ENCODE measurements at regions not wholly inside any gene's neighbourhood (a gene's known extent, or its start where the extent isn't known, plus 50 kb on each side); places are given as distances from the start of the nearest gene placed in this dataset.
A peak's percentile ranks its signal among the peaks of the same experiment; 100 is the strongest.

DNA sequence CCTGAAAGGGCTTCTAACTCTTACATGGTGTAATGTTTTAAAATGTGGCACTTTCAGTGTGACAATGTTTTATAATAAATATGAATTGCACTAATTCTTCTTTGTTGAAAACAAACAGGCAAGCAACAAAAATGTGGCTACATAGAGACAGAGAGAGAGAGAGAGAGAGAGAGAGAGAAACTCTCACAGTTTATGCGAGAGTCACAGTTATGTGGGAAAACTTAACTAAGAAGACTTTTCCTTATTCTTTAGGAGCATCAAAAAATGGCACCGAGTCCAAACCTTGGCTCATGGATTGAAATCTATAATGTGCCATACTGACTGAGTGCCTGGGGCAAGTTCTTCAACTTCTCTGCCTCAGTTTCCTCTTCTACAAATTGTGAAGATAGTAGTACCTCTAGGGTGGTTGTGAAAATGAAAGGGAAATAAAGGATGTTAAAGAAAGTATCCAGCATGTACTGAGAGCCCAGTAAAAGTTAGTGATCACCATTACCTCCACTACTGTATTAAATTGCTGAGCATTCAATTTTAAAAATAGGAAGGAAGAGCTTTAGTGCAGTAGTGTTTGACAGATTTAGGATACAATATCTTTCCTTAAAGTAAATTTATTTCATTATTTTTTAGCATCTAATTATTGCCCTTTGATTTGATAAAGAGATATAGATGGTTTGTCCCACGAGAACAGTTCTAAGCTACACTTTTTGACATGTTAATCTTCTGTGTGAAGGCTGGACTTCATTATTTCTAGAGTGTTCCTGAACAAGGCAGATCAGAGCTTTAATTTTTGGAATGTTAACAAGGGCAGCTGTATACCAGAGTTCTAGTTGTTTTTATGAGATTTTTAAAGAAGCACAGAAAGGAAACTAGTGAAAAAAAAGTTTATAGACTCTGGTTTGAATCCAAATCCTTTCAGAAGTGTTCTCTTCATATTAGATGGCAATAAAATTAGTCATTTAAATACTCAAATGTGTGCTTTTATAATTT lies 187.5 kb upstream of the ANK2 start:
- Histone ChIP-seq H3K27ac (ENCODE audit: low read depth, low read length) (no peak overlapping the region), H3K9me3 (ENCODE audit: low read depth, low read length) (no peaks in the 10 kb centered on the region), H3K36me3 (ENCODE audit: insufficient read depth, low read length) (no peaks in the 10 kb centered on the region), H3K4me2 (ENCODE audit: insufficient read depth, low read length) (no peak overlapping the region), H3K79me2 (ENCODE audit: insufficient read depth, low read length) (no peaks in the 10 kb centered on the region), H3K4me3 (ENCODE audit: insufficient read depth, low read length) (no peak overlapping the region), H3K27me3 (ENCODE audit: insufficient read depth, low read length) (no peaks in the 10 kb centered on the region), H4K20me1 (ENCODE audit: insufficient read depth, low read length) (no peaks in the 10 kb centered on the region), H2AFZ (ENCODE audit: low read length) (no peak overlapping the region), H3K4me1 (ENCODE audit: insufficient read depth, low read length) (peaks cover 7% of the 10 kb centered on the region)
- DNase-seq (ENCODE audit: insufficient read length, low spot score, missing footprints): no peak
- TF ChIP-seq, protein P1, sequence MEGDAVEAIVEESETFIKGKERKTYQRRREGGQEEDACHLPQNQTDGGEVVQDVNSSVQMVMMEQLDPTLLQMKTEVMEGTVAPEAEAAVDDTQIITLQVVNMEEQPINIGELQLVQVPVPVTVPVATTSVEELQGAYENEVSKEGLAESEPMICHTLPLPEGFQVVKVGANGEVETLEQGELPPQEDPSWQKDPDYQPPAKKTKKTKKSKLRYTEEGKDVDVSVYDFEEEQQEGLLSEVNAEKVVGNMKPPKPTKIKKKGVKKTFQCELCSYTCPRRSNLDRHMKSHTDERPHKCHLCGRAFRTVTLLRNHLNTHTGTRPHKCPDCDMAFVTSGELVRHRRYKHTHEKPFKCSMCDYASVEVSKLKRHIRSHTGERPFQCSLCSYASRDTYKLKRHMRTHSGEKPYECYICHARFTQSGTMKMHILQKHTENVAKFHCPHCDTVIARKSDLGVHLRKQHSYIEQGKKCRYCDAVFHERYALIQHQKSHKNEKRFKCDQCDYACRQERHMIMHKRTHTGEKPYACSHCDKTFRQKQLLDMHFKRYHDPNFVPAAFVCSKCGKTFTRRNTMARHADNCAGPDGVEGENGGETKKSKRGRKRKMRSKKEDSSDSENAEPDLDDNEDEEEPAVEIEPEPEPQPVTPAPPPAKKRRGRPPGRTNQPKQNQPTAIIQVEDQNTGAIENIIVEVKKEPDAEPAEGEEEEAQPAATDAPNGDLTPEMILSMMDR (IDR thresholded peaks at IDR 0.05; ENCODE audit: extremely low read depth, low read depth, low read length): no peak

- Histone ChIP-seq H4K20me1 (ENCODE audit: insufficient read depth, low read length) (no peaks in the 10 kb centered on the region), H3K4me3 (ENCODE audit: insufficient read depth, low read length) (no peak overlapping the region), H3K4me2 (ENCODE audit: insufficient read depth, low read length) (no peak overlapping the region), H3K27me3 (ENCODE audit: insufficient read depth, low read length) (no peaks in the 10 kb centered on the region), H3K79me2 (ENCODE audit: insufficient read depth, low read length) (no peaks in the 10 kb centered on the region), H3K9me3 (ENCODE audit: low read depth, low read length) (no peaks in the 10 kb centered on the region), H3K4me1 (ENCODE audit: insufficient read depth, low read length) (no peaks in the 10 kb centered on the region), H3K27ac (ENCODE audit: low read depth, low read length) (no peak overlapping the region), H2AFZ (ENCODE audit: low read length) (no peak overlapping the region), H3K36me3 (ENCODE audit: insufficient read depth, low read length) (no peaks in the 10 kb centered on the region)
- TF ChIP-seq, protein P1 (IDR thresholded peaks at IDR 0.05; ENCODE audit: extremely low read depth, low read depth, low read length): no peak
- DNase-seq (ENCODE audit: insufficient read length, low spot score, missing footprints): no peak
These were observed 184.0 kb upstream of the ANK2 start for GRCh38 chr4:112865443-112865842.

- H3K4me1 ChIP-seq (ENCODE audit: insufficient read depth, low read length): no peaks in the 10 kb centered on the region
- DNase-seq (ENCODE audit: insufficient read length, low spot score, missing footprints): no peak
- no peak overlapping the region for H3K4me2 ChIP-seq (ENCODE audit: insufficient read depth, low read length)
- H3K4me3 ChIP-seq (ENCODE audit: insufficient read depth, low read length): no peak overlapping the region
- H4K20me1 ChIP-seq (ENCODE audit: insufficient read depth, low read length): no peaks in the 10 kb centered on the region
- no peaks in the 10 kb centered on the region for H3K36me3 ChIP-seq (ENCODE audit: insufficient read depth, low read length)
- H3K27ac ChIP-seq (ENCODE audit: low read depth, low read length): no peak overlapping the region
- TF ChIP-seq, protein P1 (IDR thresholded peaks at IDR 0.05; ENCODE audit: extremely low read depth, low read depth, low read length): no peak
- no peak overlapping the region for H2AFZ ChIP-seq (ENCODE audit: low read length)
- no peaks in the 10 kb centered on the region for H3K9me3 ChIP-seq (ENCODE audit: low read depth, low read length)
- no peaks in the 10 kb centered on the region for H3K79me2 ChIP-seq (ENCODE audit: insufficient read depth, low read length)
- peaks cover 4% of the 10 kb centered on the region for H3K27me3 ChIP-seq (ENCODE audit: insufficient read depth, low read length)
These were observed 173.1 kb upstream of the ANK2 start for GRCh38 chr4:112876316-112876715.

GRCh38 chr4:112881842-112882241 lies 167.6 kb upstream of the ANK2 start:
- TF ChIP-seq, protein P1 (IDR thresholded peaks at IDR 0.05; ENCODE audit: extremely low read depth, low read depth, low read length): no peak
- Histone ChIP-seq H2AFZ (ENCODE audit: low read length) (peak overlapping the region; percentile 66), H4K20me1 (ENCODE audit: insufficient read depth, low read length) (no peaks in the 10 kb centered on the region), H3K79me2 (ENCODE audit: insufficient read depth, low read length) (no peaks in the 10 kb centered on the region), H3K27ac (ENCODE audit: low read depth, low read length) (no peak overlapping the region), H3K4me3 (ENCODE audit: insufficient read depth, low read length) (peak overlapping the region; percentile 12), H3K27me3 (ENCODE audit: insufficient read depth, low read length) (peaks cover 4% of the 10 kb centered on the region), H3K4me1 (ENCODE audit: insufficient read depth, low read length) (no peaks in the 10 kb centered on the region), H3K9me3 (ENCODE audit: low read depth, low read length) (no peaks in the 10 kb centered on the region), H3K36me3 (ENCODE audit: insufficient read depth, low read length) (no peaks in the 10 kb centered on the region), H3K4me2 (ENCODE audit: insufficient read depth, low read length) (peak overlapping the region; percentile 48)
- DNase-seq (ENCODE audit: insufficient read length, low spot score, missing footprints): no peak
